Activated T-cell treated with anti-CD3 and anti-CD28 coated beads for 24 hours (primary cell): ENCODE measurements at regions not wholly inside any gene's neighbourhood (a gene's known extent, or its start where the extent isn't known, plus 50 kb on each side); places are given as distances from the start of the nearest gene placed in this dataset.

ENCODE experiments used
- DNase-seq: peaks from one replicate; pipeline ENCODE4 v3.0.0-alpha.2; 2020; ENCODE audit warnings: low read depth

DNA sequence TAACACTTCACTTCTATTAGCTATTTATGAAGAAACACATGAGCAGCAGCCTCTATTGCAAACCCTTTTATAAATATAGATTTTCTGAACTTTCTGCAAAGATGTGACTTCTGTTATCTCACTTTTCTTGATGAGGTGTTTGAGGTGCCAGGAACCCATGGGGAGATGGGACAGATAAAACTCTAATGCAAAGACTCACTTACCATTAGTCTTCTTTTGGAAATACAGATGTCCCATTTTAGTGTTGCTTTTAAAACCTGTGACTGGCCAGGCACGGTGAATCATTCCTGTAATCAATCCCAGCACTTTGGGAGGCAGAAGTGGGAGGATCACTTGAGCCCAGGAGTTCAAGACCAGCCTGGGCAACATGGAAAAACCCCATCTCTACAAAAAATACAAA is 171.3 kb upstream of the GAS1 start:
- DNase-seq, result no peak

DNA sequence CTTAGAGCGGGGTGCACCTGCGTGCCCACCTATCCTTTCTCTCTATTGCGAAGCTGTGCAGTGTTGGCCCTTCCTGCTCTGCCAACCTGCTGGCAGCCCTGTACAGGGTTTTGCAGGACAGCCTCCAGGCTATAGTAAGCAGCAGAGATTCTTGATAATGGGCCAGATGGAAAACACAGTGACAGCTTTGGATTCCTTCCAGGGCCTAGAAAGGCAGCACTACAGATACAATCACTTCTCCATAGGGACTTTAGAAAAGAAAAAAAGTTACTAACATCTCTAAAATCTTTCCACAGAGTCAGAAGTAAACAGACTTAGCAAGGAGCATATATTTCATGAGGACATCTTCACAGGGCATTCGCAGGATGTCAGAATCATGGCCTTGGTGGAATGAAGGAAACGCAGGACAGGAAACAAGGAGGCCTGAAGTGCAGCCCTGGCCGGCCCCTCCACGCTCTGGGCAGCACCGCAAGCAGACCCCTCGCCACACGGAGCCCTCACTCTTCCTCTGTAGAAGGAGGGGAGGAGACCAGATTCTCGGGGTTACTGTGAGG is 172.1 kb upstream of the GAS1 start:
- no peak for DNase-seq

DNA sequence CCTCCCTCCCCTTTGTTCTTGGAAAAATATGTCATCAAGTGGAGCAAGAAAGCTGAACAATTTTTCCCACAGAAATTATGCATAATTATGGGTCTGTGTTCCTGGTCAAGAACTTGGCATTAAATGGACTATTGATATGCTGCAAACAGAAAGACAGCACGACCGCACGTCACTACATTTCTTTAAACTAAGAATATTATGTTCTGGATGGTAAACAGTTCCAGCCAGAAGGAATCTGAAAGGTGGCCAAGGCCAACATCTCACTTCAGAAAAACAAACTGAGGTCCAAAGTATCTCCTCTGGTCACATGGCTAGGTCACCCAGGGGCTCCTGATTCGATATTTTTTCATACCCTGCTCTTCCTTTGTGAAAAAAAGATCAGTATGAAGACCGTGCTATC is 173.3 kb upstream of the GAS1 start:
- DNase-seq, result no peak

DNA sequence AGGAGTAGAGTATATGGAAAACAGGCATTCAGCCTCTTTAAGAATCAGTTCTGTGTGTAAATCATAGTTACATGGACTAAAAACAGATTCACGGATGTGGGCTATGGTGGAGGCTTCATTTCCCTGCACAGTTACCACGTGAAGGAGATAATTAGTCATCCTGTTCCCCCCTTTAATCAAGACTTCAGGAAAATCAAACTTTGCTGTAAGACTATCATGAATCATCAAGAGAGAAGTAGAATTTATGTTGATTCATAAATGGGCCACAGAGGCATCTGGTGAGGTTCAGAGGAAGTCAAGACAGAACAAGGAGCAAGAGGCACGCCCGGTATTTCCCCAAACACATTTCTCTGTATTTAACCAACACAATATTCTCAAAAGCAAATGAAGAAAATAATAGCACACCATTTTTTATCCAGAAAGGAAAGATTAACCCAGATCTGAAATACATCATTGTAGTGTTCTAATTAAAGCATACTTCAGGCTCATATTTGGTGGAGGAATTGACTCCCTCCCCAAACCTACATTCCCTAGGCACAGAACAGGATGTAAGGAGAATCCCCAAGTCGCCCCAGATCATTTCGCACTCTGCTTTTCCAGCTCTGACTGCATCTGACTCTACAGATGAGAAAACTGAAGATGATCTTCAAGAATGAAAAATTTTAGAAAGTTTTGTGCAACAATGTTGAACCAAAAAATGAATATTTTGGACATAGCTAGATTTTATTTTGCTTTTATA is 175.8 kb upstream of the GAS1 start:
- DNase-seq, result no peak

DNA sequence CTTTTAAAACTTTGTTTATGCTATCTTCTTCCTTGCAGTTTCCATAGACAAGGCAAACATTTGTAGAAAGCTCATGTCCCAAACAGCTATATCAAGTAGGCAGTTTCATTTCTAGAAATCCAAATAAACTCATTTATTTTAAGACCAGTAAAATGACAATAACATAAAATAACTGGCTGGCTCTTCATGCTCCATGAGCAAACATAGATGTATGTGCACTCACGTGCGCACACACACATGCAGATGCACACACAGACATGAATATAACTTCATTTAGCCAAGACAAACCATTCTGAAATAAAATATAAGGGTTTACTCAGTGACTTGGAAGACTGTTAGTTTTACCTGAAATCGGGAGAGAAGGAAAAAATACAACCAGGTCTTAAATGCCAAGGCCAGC is 176.5 kb upstream of the GAS1 start:
- no peak for DNase-seq

DNA sequence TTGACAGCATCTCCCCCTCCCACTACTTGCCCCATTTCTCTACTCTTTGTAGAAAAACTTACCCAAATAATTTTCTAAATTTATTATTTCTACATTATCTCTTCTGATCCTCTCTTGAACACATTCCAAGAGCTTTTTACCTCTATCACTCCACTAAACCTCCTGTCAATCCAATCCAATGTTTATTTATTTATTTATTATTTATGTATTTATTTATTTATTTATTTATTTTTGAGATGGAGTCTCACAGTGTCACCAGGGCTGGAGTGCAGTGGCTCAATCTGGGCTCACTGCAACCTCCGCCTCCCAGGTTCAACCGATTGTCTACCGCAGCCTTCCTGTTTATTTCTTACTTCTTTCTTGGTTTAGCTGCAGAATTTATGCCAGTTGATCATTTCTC is 178.5 kb upstream of the GAS1 start:
- DNase-seq, result no peak

DNA sequence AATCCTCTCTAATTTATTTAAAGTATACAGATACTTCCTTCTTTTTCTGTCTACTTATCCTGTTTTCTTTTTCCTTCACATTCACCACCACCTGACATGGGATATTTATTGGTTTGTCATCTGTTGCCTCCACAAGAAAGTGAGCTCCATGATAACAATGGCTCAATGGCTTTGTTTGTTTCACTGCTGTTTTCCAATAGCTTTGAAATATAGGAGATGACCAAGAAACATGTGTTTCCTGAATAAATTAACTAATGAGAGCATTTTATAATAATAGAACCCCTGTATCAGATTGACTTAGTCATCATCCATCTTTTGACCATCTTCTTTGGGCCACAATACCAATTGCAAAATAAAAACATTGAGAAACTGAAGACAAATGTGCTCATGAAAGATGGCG is 180.2 kb upstream of the GAS1 start:
- no peak for DNase-seq

DNA sequence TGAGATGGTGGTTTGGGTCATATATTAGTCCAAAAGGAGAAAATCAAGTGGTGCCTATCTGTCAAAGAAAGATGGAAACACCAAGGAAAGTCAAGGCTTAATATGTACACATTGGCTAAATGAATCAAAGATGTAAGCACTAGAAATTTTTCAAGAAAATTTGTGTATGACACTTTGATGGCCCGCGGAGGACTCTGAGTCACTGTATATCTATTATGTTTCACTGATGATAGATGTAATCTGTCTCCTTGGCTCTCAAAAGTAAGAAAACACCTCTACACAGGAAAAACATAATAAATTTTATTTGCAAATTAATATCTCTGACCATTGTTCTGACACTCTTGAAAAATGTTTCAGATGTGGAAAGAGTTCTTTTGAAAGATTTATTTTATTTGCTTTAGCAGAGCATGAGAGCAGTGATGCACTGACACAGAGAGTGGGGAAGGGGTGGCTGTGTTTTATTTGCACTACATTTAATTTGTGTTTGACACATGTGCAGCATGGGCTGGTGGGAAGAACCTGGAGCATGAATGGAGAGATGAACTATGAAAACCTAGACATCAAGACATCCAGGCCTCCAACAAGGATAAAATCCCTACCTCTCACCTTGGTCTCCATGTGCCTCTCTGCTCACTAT is 180.8 kb upstream of the GAS1 start:
- DNase-seq, result no peak

DNA sequence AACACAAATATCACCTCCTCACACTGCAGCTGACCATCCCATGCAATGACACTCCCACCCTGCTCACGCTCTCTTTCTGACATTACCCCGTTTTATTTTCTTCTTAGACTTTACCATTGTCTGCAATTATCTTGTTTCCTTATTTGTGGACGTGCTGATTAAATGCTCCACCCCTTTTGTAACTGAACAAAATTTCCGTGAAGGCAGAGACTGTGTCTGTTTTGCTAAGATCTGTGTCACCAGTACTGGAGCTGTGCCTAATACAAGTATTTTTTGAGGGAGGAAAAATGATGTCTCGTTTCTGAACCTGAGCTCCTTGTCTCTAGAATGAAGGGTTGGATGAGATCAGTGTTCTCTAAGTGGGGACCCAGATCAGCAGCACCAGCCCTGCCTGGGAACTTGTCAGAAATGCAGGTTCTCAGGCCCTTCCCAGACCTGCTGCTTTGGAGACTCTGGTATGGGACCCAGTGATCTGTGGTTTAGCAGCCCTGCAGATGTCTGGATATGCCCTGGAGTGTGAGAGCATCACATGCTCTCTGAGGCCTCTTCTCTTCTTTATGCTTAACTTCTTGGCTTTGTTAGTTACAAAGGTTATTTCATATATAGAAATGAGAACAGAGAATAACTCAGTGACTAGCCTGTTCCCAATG is 181.7 kb upstream of the GAS1 start:
- no peak for DNase-seq

DNA sequence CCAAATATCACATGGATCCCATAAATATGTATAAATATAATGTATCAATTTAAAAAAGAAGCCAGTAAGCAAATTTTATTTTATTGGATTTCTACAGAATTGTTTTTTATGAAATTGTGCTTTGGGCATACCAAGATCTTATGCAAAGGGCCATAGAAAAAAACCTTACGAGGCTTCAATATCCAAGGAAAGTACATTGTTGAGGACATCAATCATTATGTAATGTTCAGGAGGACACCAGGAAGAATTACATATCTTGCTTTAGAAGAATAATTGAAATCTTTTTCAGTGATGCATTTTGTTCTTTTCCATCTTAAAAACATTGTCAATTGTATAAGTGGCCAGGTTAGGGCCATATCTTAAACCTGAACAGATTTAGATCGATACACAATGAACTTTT is 187.8 kb upstream of the GAS1 start:
- no peak for DNase-seq

DNA sequence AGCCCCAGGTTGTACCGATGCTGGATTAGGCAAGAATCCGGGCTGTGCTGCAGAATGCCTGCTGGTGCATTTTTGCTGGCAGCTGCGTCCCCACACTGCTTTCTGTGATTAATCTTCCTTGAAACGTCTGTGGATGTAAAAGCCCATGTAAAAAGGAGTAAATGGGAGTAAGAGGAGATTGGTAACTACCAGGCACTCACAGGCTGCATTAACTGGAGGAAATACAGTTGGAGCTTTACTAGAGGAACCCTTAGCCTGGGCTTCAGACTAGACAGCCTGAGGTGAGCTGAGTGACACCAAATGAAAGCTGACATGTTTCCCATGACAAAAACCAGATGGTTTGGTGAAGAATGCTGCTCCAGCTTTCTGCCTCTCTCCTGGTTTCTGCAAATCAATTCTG is 190.4 kb upstream of the GAS1 start:
- DNase-seq, result no peak

DNA sequence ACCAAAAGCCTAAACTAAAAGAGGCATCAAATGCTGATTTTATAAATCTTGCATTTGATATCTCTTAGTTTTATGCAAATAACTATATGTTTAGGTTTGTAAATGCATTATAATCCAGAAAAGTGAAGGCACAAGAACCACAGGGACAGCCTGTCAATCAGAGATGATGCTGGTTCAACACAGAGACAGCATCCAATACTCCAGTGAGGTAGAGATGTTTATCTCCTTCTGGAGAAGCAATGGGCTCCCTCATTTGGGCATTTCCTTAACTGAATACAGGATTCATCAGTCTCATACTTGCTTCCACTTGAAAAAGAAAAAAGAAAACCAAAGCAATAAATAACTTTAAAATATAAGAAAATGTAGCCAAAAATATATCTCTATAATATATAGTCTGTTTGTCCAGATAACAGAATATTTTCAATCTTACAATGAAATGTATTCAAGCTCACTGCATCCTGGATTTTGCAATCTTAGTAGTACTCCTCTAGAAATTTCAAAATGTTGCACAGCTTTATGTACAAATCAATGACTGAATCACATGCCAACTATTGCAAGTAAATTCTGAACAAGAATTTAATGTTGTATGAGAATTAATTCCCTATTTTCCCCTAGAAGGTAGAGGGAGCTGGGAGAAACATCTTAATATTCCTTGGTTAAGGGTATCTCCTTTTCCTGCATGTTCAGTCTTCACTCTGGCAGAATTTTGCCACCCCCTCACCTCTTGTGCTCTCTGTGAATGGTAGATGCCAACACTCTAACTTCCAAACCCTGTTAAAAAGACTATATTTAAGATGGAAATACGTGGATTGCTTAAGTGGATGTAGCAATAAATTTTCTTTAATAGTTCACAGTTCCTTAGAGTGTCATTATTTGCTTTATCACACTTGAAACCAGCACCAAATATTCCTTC is 191.1 kb upstream of the GAS1 start:
- no peak for DNase-seq

DNA sequence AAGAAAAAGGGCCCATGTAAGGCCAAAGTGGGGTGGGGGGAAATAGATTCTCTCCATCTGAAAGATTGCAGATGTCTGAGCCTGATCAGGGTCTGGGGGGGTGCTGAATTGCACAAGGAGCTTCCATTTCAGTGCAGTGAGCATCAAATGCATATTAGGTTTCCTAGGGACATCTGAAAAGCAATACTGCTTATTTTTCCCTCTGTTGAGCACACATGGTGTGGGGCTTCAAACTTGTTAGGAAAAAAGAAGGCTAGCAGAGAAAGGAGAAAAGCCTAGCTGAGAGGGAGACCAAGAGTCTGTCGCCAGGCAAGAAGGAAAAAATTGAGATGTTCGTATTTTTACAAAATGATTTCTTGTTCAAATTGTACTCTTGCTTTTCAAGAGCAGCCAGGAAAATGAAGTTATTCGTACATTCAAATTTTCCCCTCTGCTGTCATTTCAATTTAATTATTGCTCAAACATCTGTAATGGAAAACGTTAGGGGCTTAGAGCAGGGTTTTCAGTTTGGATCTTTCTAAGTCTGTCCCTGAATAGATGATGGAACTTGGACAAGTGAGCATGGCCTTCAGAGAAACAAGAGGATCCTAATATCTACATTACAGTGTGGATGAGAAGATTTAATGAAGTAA is 191.9 kb upstream of the GAS1 start:
- DNase-seq, result no peak

DNA sequence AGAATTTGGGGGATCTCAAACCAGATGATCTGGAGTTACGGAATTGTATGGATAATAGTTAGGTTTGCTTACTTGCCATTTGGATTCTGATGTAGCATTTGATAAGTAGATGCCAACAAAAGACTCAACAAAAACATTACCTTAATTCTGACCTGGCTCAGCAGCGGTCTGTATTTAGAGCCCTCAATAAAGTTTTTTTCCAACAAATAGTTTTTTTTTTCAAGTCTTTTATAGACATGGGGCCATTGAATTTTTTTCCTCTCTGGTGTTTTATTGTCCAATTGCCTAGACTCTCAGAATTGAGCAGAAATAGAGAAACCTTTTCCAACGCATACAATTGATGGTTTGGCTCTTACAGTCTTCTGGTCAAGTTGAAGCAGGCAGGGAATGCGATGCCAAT is 192.8 kb upstream of the GAS1 start:
- no peak for DNase-seq

DNA sequence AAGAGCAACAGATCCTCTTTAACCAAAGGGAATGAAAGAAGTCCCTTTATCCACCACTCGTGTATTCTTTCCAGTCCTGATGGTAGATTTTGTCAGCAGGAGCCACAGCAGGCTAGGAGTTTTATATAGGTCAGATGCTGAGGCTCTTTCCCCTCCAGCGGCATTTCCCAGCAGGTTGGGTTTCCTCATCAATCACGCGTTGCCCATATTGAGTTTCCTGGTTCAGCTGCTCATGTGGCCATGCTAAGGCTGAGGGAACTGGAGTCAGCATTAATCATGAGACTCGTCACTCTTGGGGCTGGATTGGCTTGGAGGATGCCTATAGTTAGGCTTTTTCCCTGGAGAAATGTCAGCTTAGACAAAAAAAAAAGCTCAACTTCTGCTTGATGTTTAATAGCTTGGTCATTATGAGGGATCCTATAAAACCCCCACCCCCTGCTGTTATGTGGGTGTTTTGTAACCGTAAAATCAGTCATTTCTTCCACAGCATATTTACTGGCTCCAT is 193.4 kb upstream of the GAS1 start:
- DNase-seq, result no peak

DNA sequence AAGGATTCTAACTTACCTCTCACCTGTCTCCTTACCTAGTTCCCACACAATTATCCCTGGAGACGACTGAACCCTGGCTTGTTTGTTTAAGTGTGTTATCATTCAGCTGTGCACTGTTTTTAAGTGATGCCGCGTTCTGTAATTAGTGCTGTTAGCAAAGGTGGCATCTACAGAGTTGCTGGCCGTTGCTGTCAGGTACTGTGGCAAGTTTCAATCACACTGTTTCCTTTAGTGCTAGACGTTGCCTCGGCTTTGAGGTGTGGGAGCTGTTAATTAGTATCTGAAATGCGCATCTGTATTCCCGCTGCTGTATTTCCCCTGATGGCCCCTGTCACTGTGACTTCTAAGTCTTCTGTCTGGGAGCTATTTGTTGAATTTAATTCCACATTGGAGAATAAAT is 193.8 kb upstream of the GAS1 start:
- no peak for DNase-seq

DNA sequence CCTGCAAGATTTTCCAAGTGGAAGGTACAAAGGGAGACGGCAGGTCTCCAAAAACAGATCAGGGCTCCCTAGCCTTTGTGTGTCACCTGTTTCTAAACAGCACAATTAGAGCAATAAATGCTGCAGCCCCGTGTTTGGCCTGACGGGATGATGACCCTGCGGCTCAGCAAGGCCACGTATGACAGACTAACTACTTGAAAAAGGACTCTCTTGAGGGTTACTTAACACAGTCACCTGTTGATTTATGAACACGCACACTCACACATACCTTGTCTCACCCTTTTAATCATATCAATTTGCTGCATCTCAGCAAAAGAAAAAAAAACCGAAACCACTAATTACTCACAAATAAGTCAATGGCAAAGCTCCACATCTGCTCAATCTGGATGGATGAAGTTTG is 199.6 kb upstream of the GAS1 start:
- no peak for DNase-seq

DNA sequence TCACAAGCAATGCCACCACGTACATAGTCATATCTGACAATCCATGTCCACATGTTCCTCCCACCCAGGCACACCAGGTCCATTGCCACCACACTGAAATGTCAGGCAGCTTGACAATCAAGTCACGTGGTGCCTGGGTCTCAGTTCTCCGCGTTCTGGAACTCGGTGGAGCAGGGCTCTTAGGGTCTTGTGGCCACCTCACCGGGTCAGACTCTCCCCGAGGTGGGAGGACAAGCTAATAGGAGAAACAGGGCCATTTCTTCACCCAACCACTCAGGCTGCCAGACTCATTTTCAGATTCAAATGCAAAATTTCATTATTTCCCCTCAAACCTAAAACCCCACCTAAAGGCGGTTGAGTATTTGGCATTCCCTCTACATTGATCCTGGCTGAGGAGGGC is 200.5 kb upstream of the GAS1 start:
- no peak for DNase-seq

DNA sequence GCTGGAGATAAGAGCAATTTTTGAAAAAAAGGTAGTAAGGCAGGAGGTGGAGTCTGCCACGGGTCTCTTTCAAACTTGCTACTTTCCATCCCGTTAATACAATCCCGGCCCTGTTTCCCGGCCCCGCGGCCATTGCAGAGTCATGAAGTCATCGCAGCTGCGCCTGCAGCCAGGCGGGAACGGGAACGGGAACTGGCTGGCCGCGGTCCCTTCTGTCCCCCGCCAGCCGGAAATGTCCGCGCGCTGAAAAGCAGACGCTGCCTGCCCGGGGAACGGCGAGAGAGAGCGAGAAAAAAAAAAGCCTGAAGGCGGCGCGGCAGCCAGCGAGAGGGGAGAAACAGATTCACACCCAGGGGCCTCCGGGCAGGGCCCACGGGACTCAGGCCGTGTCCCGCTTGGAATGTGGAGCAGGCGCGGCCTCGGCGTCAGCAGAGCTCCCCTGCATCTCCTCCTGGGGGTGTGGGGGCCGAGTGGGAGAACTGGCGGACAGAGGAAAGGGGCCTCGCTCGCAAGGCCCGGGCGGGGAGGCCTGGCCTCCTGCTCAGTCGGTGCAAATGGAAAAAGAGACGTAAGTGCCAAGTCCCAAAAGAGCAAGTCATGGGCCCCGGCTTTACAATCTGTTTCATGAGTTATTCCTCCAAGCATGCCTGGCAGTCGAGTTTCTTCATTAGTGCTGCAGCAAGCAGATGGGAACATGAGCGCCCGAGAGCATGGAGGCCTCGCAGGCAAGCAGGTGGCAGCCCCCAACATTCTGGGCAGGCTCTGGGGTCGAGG is 201.2 kb upstream of the GAS1 start:
- DNase-seq, result no peak

DNA sequence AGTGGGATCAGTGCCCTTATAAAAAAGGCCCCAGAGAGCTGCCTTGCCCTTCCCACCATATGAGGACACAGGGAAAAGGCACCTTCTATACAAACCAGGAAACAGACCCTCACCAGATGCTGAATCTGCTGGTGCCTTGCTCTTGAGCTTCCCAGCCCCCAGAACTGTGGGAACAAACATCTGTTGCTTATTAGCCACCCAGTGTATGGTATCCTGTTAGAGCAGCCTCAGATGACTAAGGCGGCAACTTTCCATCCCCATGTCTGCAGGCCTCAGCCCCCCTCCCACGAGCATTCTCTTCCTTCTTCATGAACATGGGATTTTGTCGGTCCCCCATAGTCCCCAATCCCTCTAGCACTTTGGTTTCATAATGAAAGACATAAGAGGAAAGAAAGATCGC is 202.5 kb upstream of the GAS1 start:
- DNase-seq, result no peak

DNA sequence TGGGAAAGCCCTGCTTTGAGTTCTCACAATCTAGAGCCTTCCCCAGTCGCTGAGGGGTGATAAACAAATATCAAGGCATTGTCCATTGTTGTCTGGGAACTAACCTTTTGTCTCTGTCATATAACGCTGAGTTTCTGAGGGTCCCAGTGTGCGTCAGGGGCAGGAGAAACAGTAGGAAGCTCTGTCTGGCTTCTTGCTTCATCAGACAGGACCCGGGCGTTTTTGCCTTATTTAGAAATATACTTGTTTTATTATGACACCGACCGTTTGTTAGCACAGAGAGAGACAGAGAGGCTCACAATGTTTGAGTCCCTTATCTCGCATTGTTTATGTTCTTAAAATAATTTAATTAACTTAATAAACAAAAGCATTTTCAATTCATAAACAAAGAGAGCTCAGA is 204.9 kb upstream of the GAS1 start:
- no peak for DNase-seq
